RWPE1 (cell line): ENCODE measurements at regions not wholly inside any gene's neighbourhood (a gene's known extent, or its start where the extent isn't known, plus 50 kb on each side); places are given as distances from the start of the nearest gene placed in this dataset.

ENCODE experiments used
- CTCF ChIA-PET: fragments of 350-600 bp; sonication (Branson Sonifier 250); formaldehyde crosslinking; extraction: SDS; loops from one replicate; lab custom pipeline; 2021; lab: Yijun Ruan, JAX
- POLR2A ChIA-PET: fragments of 400-600 bp; formaldehyde crosslinking; extraction: SDS; loops from one replicate; lab custom pipeline; 2020; ENCODE audit warnings: antibody characterized with exemption; ENCODE audit not compliant: low non-redundant PET; lab: Yijun Ruan, JAX
- DNase-seq: peaks from one replicate; pipeline ENCODE4 v3.0.0; 2012; ENCODE audit warnings: low spot score
- H3K27ac ChIP-seq: fragments of 450-650 bp; 2 replicates; pipeline ENCODE4 v1.5.1; 2017
- CTCF ChIP-seq: fragments of 450-650 bp; conservative IDR thresholded peaks from 2 replicates; pipeline ENCODE4 v1.5.1; 2017; ENCODE audit warnings: low read depth, mild to moderate bottlenecking

DNA sequence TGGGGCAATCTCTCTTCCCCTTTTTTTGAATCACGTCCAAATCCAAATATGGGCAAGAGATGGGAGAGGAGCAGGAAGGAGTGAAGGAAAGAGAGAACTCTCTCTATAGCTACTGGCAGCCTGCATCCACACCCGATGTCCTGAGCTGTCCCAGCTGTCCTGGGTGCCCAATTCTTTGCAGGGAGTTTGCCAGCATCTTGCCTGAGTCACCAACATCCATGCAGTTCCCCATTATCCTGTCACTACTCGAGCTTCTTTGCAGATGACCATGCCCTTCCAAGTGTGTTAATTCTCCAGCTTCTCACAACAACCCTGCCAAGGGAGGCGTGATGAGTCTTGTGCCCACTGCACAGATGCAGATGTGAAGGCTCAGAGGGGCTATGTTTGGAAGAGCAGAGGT lies 127.1 kb downstream of the NSG2 start:
- H3K27ac ChIP-seq, result no peak overlapping the region
- no peak for TF ChIP-seq CTCF
- POLR2A ChIA-PET, result no interaction called here
- DNase-seq, result no peak
- CTCF ChIA-PET, result interaction anchor here (0.6 kb wide), 1 partner anchor 62 kb away, joined by 4 read pairs; no protein-coding TSS in a partner anchor

- no peak for DNase-seq
- no peak overlapping the region for H3K27ac ChIP-seq
- CTCF ChIA-PET, result no interaction called here
- POLR2A ChIA-PET, result no interaction called here
- no peak for TF ChIP-seq CTCF
Measured at GRCh38 chr5:174173766-174174165, 128.3 kb downstream of the NSG2 start.

GRCh38 chr5:174175716-174176268 lies 130.3 kb downstream of the NSG2 start:
- ChIA-PET CTCF (no interaction called here), POLR2A (no interaction called here)
- H3K27ac ChIP-seq, result no peak overlapping the region
- no peak for TF ChIP-seq CTCF
- no peak for DNase-seq

DNA sequence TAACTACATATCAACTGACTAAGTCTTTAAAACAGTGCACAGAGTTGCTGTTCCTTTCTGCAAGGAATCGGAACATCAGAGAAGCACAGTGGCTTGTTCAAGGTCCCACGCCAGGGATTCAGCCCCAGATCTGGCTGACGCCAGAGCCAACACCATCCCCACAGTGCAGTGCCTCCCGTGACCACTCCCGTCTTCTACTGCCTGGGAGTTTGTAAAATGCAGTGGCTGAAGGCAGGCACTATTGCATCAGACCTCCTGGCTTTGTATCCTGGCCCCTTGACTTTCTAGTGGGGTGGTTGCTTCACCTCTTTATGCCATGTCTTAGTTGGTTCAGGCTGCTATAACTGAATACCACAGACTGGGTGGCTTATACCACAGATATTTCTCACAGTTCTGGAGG lies 131.0 kb downstream of the NSG2 start:
- TF ChIP-seq CTCF, result no peak
- POLR2A ChIA-PET, result no interaction called here
- no peak for DNase-seq
- H3K27ac ChIP-seq, result no peak overlapping the region
- CTCF ChIA-PET, result no interaction called here

DNA sequence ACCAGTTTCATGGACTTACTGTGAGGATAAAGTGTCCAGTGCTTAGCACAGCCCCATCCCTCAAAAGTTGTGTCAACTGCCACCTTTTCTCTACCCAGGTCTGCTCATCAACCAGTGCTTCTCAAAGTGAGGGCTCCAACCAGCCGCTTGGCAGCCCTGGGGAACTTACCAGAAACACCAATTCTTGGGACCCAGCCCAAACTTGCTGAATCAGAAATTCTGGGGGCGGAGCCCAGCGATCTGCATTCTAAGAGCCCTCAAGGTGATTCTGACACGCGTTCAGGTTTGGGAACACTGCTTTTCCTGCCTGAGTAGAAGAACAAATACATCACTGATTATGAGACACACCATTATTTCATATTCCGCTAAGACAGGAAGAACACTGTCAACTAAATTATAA lies 132.0 kb downstream of the NSG2 start:
- no peak for DNase-seq
- no peak overlapping the region for H3K27ac ChIP-seq
- ChIA-PET POLR2A (no interaction called here), CTCF (no interaction called here)
- TF ChIP-seq CTCF, result no peak

- TF ChIP-seq CTCF, result no peak
- no peak for DNase-seq
- H3K27ac ChIP-seq, result no peak overlapping the region
- POLR2A ChIA-PET, result no interaction called here
- CTCF ChIA-PET, result no interaction called here
Measured at GRCh38 chr5:174177976-174178605, 132.6 kb downstream of the NSG2 start.
